OCI-LY1 (cell line): ENCODE measurements at regions not wholly inside any gene's neighbourhood (a gene's known extent, or its start where the extent isn't known, plus 50 kb on each side); places are given as distances from the start of the nearest gene placed in this dataset.

ENCODE experiments used
- CTCF ChIP-seq: fragments of 200-600 bp; sonication (generic), shearing (Covaris generic); IDR thresholded peaks from 2 replicates; pipeline ENCODE4 v1.5.1; 2017; ENCODE audit warnings: mild to moderate bottlenecking, antibody characterized with exemption, low read length, moderate library complexity, mixed read lengths
- EZH2 ChIP-seq: fragments of 200-600 bp; sonication (generic), shearing (Covaris generic); IDR thresholded peaks from 2 replicates; pipeline ENCODE4 v1.8.0; 2017; ENCODE audit warnings: borderline replicate concordance, mixed run types, mild to moderate bottlenecking, antibody characterized with exemption, low read length, moderate library complexity, mixed read lengths

- TF ChIP-seq EZH2 (no peak), CTCF (no peak)
Observed at GRCh38 chr20:52682237-52682636, 289.9 kb upstream of the TSHZ2 start.
